Nephron progenitor cell (in vitro differentiated cells): ENCODE measurements at regions not wholly inside any gene's neighbourhood (a gene's known extent, or its start where the extent isn't known, plus 50 kb on each side); places are given as distances from the start of the nearest gene placed in this dataset.

Source experiments
- DNase-seq: peaks from one replicate; pipeline ENCODE4 v3.0.0; 2021
- H3K27ac Mint-ChIP-seq: 2 replicates; pipeline ENCODE4 v1.8.0; 2021; ENCODE audit warnings: mild to moderate bottlenecking, moderate library complexity, mixed read lengths
- H3K27me3 Mint-ChIP-seq: 2 replicates; pipeline ENCODE4 v1.8.0; 2021; ENCODE audit warnings: mild to moderate bottlenecking, low read depth, mixed read lengths; ENCODE audit not compliant: poor library complexity
- H3K36me3 Mint-ChIP-seq: 2 replicates; pipeline ENCODE4 v1.8.0; 2021; ENCODE audit warnings: low read depth, mixed read lengths
- H3K4me1 Mint-ChIP-seq: 2 replicates; pipeline ENCODE4 v1.8.0; 2021; ENCODE audit warnings: mixed read lengths
- H3K4me3 Mint-ChIP-seq: 2 replicates; pipeline ENCODE4 v1.8.0; 2021; ENCODE audit warnings: mild to moderate bottlenecking, moderate library complexity, mixed read lengths
- H3K9me3 Mint-ChIP-seq: 2 replicates; pipeline ENCODE4 v1.8.0; 2021; ENCODE audit warnings: mild to moderate bottlenecking, moderate library complexity, mixed read lengths
- TF ChIP-seq, protein P1 (sequence below): fragments of 200-600 bp; sonication (generic); IDR thresholded peaks from 2 replicates; pipeline ENCODE4 v1.5.0; 2021; ENCODE audit warnings: antibody characterized with exemption

- Mint-ChIP-seq H3K36me3 (no peaks in the 10 kb centered on the region), H3K4me1 (peaks cover 70% of the 10 kb centered on the region)
Observed at GRCh38 chr13:30109471-30110135, 197.7 kb downstream of the KATNAL1 start.

GRCh38 chr13:30108913-30109237 lies 198.5 kb downstream of the KATNAL1 start:
- peaks cover 63% of the 10 kb centered on the region for H3K4me1 Mint-ChIP-seq
- DNase-seq: no peak
- no peaks in the 10 kb centered on the region for H3K9me3 Mint-ChIP-seq
- H3K27ac Mint-ChIP-seq: no peak overlapping the region
- H3K27me3 Mint-ChIP-seq: peaks cover 7% of the 10 kb centered on the region
- no peaks in the 10 kb centered on the region for H3K36me3 Mint-ChIP-seq
- H3K4me3 Mint-ChIP-seq: no peak overlapping the region
- TF ChIP-seq, protein P1, sequence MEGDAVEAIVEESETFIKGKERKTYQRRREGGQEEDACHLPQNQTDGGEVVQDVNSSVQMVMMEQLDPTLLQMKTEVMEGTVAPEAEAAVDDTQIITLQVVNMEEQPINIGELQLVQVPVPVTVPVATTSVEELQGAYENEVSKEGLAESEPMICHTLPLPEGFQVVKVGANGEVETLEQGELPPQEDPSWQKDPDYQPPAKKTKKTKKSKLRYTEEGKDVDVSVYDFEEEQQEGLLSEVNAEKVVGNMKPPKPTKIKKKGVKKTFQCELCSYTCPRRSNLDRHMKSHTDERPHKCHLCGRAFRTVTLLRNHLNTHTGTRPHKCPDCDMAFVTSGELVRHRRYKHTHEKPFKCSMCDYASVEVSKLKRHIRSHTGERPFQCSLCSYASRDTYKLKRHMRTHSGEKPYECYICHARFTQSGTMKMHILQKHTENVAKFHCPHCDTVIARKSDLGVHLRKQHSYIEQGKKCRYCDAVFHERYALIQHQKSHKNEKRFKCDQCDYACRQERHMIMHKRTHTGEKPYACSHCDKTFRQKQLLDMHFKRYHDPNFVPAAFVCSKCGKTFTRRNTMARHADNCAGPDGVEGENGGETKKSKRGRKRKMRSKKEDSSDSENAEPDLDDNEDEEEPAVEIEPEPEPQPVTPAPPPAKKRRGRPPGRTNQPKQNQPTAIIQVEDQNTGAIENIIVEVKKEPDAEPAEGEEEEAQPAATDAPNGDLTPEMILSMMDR: no peak

More at GRCh38 chr13:30109471-30110135, 197.7 kb downstream of the KATNAL1 start:
- Mint-ChIP-seq H3K27me3 (peaks cover 13% of the 10 kb centered on the region), H3K4me3 (no peak overlapping the region), H3K9me3 (no peaks in the 10 kb centered on the region), H3K27ac (peak overlapping the region; percentile 21)
- TF ChIP-seq, protein P1: no peak
- no peak for DNase-seq

DNA sequence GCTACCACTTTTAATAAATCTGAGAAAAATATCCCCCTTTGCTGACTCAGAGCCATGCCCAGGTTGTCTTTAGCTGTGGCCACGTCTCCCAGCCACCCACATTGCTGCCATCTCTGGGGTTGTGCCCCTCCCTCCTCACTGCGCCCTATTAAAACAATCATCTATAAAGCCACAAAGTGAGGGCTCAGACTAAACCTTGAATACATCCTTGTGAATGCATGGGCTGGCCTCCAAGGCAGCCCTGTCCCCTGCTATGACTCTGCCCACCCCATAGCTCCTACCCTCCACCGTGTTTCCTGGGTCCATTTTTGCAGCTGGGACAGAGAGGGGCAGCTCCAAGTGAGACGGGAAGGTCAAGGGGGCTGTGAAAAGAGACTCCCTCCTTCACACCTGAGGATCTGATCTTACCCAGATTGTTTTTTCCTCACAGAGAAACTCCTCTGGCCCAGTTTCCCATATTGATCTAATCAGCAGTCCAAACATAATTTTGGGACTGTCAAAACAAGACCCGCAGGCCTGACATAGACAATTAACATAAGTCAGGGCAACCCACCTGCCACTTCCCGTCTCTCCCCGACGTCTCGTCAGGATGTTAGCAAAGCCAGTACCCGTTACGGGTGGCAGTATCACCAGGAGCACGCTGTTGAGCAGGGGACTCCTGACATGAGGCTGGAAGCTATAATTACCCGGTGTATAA lies 199.0 kb downstream of the KATNAL1 start:
- TF ChIP-seq, protein P1: no peak
- Mint-ChIP-seq H3K4me1 (peaks cover 58% of the 10 kb centered on the region), H3K36me3 (no peaks in the 10 kb centered on the region), H3K4me3 (no peak overlapping the region), H3K27ac (no peak overlapping the region), H3K9me3 (no peaks in the 10 kb centered on the region), H3K27me3 (peaks cover 6% of the 10 kb centered on the region)
- DNase-seq: no peak

DNA sequence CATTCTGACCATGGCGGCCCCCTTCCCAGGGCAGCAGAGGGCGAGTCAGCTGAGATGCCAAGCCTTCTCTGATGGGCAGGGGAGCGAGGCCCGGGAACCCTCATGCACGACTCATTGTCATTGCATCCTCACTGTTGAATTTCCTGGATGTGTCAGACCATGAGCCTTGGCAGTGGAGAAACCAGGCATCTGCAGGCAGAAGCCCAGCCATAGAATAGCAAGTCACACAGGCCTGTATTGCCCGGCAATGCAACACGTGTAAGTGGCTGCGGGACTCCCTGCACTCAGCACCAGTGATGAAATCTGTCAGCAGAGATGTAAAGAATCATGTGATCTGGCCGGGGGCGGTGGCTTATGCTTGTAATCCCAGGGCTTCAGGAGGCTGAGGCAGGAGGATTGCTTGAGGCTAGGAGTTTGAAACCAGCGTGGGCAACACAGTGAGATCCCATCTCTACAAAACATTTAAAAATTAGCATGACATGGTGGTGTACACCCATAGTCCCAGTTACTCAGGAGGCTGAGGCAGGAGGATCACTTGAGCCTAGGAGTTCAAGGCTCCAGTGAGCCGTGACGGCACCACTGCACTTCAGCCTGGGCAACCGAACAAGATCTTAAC lies 199.7 kb downstream of the KATNAL1 start:
- Mint-ChIP-seq H3K4me1 (peaks cover 50% of the 10 kb centered on the region), H3K4me3 (no peak overlapping the region), H3K27ac (no peak overlapping the region), H3K9me3 (no peaks in the 10 kb centered on the region), H3K36me3 (no peaks in the 10 kb centered on the region), H3K27me3 (peaks cover 6% of the 10 kb centered on the region)
- TF ChIP-seq, protein P1: no peak
- DNase-seq: no peak

GRCh38 chr13:30107121-30107520 lies 200.2 kb downstream of the KATNAL1 start:
- TF ChIP-seq, protein P1: no peak
- no peak overlapping the region for H3K27ac Mint-ChIP-seq

More at GRCh38 chr13:30107121-30107520, 200.2 kb downstream of the KATNAL1 start:
- Mint-ChIP-seq H3K4me1 (peaks cover 45% of the 10 kb centered on the region), H3K4me3 (no peak overlapping the region), H3K27me3 (peaks cover 6% of the 10 kb centered on the region), H3K36me3 (no peaks in the 10 kb centered on the region), H3K9me3 (no peaks in the 10 kb centered on the region)
- DNase-seq: no peak
